Gastroesophageal sphincter (tissue), 3 donors: ENCODE measurements at regions not wholly inside any gene's neighbourhood (a gene's known extent, or its start where the extent isn't known, plus 50 kb on each side); places are given as distances from the start of the nearest gene placed in this dataset.

ENCODE experiments used
- POLR2AphosphoS5 ChIP-seq: sonication (generic); formaldehyde crosslinking; IDR thresholded peaks from one replicate; pipeline ENCODE4 v1.6.1; 2017; ENCODE audit warnings: antibody characterized with exemption
- TF ChIP-seq, protein P1 (sequence below), 4 experiments: fragments of 200-600 bp in 2 of 4; fragments of 450-650 bp in 2 of 4; sonication (generic) in 1 of 4; IDR thresholded peaks; one replicate each; pipeline ENCODE4 v1.5.1; 2017 to 2019; ENCODE audit warnings: antibody characterized with exemption in 4 of 4, mild to moderate bottlenecking in 2 of 4, moderate library complexity in 2 of 4

GRCh38 chr6:82484001-82484400, 120.4 kb downstream of the TPBG start:
- TF ChIP-seq, protein P1, sequence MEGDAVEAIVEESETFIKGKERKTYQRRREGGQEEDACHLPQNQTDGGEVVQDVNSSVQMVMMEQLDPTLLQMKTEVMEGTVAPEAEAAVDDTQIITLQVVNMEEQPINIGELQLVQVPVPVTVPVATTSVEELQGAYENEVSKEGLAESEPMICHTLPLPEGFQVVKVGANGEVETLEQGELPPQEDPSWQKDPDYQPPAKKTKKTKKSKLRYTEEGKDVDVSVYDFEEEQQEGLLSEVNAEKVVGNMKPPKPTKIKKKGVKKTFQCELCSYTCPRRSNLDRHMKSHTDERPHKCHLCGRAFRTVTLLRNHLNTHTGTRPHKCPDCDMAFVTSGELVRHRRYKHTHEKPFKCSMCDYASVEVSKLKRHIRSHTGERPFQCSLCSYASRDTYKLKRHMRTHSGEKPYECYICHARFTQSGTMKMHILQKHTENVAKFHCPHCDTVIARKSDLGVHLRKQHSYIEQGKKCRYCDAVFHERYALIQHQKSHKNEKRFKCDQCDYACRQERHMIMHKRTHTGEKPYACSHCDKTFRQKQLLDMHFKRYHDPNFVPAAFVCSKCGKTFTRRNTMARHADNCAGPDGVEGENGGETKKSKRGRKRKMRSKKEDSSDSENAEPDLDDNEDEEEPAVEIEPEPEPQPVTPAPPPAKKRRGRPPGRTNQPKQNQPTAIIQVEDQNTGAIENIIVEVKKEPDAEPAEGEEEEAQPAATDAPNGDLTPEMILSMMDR (IDR thresholded peaks at IDR 0.05), result no peak
- no peak for TF ChIP-seq POLR2AphosphoS5
